HCT116 (cell line): ENCODE measurements at regions not wholly inside any gene's neighbourhood (a gene's known extent, or its start where the extent isn't known, plus 50 kb on each side); places are given as distances from the start of the nearest gene placed in this dataset.

Source experiments
- CEBPB ChIP-seq: IDR thresholded peaks from 2 replicates; pipeline ENCODE4 v1.6.1; 2012; ENCODE audit warnings: low read depth
- EGR1 ChIP-seq: IDR thresholded peaks from 2 replicates; pipeline ENCODE4 v1.6.1; 2012; ENCODE audit warnings: low read depth
- ELF1 ChIP-seq: IDR thresholded peaks from 2 replicates; pipeline ENCODE4 v1.6.1; 2012; ENCODE audit warnings: low read depth, borderline replicate concordance
- EZH2 ChIP-seq: fragments of 200-600 bp; sonication (generic); IDR thresholded peaks from 2 replicates; pipeline ENCODE4 v1.6.1; 2017; ENCODE audit warnings: antibody characterized with exemption, mixed run types
- EZH2phosphoT487 ChIP-seq: fragments of 200-600 bp; IDR thresholded peaks from 2 replicates; pipeline ENCODE4 v1.6.1; 2018; ENCODE audit warnings: antibody characterized with exemption, borderline replicate concordance
- POLR2A ChIP-seq: IDR thresholded peaks from 2 replicates; pipeline ENCODE4 v1.7.0; 2011; ENCODE audit warnings: borderline replicate concordance; ENCODE audit not compliant: insufficient read depth, insufficient read length; ENCODE audit errors: extremely low read depth
- POLR2AphosphoS5 ChIP-seq: IDR thresholded peaks from 2 replicates; pipeline ENCODE4 v1.6.1; 2011; ENCODE audit warnings: mild to moderate bottlenecking, low read depth, low read length, moderate library complexity
- RAD21 ChIP-seq: IDR thresholded peaks from 2 replicates; pipeline ENCODE4 v1.6.1; 2012; ENCODE audit warnings: low read depth, mild to moderate bottlenecking
- SP1 ChIP-seq: IDR thresholded peaks from 2 replicates; pipeline ENCODE4 v1.6.1; 2012; ENCODE audit warnings: low read depth
- TCF7L2 ChIP-seq: IDR thresholded peaks from 2 replicates; pipeline ENCODE4 v1.7.0; 2011; ENCODE audit warnings: borderline replicate concordance, inconsistent platforms; ENCODE audit not compliant: insufficient read depth, insufficient read length; ENCODE audit errors: extremely low read depth
- YY1 ChIP-seq: IDR thresholded peaks from 2 replicates; pipeline ENCODE4 v1.6.1; 2011; ENCODE audit warnings: low read length, low read depth, moderate library complexity, mild to moderate bottlenecking; ENCODE audit not compliant: insufficient replicate concordance; ENCODE audit errors: extremely low read depth
- ZFX ChIP-seq: fragments of 450-650 bp; IDR thresholded peaks from 2 replicates; pipeline ENCODE4 v1.6.1; 2017
- TF ChIP-seq, protein P1 (sequence below), 3 experiments: fragments of 200-600 bp in 1 of 3; sonication (generic) in 1 of 3; IDR thresholded peaks in 2 of 3; conservative IDR thresholded peaks in 1 of 3; 2 replicates each; pipeline ENCODE4 v1.5.1; 2012 to 2017; ENCODE audit warnings: low read depth in 2 of 3, low read length in 2 of 3, antibody characterized with exemption in 1 of 3, borderline replicate concordance in 1 of 3, control low read depth in 1 of 3, mild to moderate bottlenecking in 1 of 3, mixed read lengths in 1 of 3, mixed run types in 1 of 3, moderate library complexity in 1 of 3; ENCODE audit not compliant: insufficient read depth in 1 of 3

DNA sequence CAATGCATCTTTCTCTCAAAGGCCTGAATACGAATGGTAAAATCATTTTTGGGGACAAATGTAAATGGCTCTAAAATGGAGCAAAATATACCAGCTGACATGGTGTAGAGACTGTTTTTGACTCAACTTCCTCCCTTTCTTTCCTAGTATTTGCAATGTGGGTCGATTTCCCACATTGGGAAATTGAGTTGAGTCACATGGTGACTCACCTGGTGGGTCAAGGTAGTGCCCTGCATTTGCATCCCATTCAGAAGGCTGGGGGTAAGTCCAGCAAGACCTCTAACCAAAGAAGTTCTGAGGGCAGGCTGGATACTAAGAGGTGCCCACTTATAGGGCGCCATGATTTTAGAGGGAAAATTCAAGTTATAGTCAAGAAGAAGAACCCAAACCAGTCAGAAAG is 179.6 kb upstream of the MPDZ start:
- TF ChIP-seq CEBPB (no peak), EGR1 (no peak), RAD21 (no peak), ZFX (no peak), POLR2A (no peak), EZH2phosphoT487 (no peak), TCF7L2 (no peak), YY1 (no peak), ELF1 (no peak), POLR2AphosphoS5 (no peak), EZH2 (no peak), SP1 (no peak)
- TF ChIP-seq, protein P1, sequence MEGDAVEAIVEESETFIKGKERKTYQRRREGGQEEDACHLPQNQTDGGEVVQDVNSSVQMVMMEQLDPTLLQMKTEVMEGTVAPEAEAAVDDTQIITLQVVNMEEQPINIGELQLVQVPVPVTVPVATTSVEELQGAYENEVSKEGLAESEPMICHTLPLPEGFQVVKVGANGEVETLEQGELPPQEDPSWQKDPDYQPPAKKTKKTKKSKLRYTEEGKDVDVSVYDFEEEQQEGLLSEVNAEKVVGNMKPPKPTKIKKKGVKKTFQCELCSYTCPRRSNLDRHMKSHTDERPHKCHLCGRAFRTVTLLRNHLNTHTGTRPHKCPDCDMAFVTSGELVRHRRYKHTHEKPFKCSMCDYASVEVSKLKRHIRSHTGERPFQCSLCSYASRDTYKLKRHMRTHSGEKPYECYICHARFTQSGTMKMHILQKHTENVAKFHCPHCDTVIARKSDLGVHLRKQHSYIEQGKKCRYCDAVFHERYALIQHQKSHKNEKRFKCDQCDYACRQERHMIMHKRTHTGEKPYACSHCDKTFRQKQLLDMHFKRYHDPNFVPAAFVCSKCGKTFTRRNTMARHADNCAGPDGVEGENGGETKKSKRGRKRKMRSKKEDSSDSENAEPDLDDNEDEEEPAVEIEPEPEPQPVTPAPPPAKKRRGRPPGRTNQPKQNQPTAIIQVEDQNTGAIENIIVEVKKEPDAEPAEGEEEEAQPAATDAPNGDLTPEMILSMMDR (IDR thresholded peaks at IDR 0.05 in 2 of 3, conservative IDR thresholded peaks at IDR 0.05 in 1 of 3; ENCODE audit: borderline replicate concordance in 1 of 3, insufficient read depth in 1 of 3, low read depth in 2 of 3, low read length in 2 of 3), result no peak
